T-cell (primary cell): ENCODE measurements at regions not wholly inside any gene's neighbourhood (a gene's known extent, or its start where the extent isn't known, plus 50 kb on each side); places are given as distances from the start of the nearest gene placed in this dataset.

Source experiments
- ATAC-seq, 4 experiments: fragments of 200-7000 bp in 3 of 4; fragments of 150-1000 bp in 1 of 4; cut with Tn5 transposase; replicated peaks in 1 of 4; 1 replicate in 3 of 4; 2 replicates in 1 of 4; pipeline ENCODE4 v1.10.0; 2021; ENCODE audit warnings: moderate library complexity in 3 of 4, mild to moderate bottlenecking in 2 of 4, moderate number of reproducible peaks in 1 of 4
- CTCF ChIA-PET, 2 donors: fragments of 300-600 bp; sonication (Branson Sonifier 250); formaldehyde crosslinking; loops; one replicate each; lab custom pipeline; 2022; ENCODE audit warnings: antibody characterized with exemption in 2 of 2; lab: Charles Lee
- POLR2A ChIA-PET, 2 donors: fragments of 300-600 bp; sonication (Branson Sonifier 250); formaldehyde crosslinking; loops; one replicate each; lab custom pipeline; 2022; ENCODE audit warnings: antibody characterized with exemption in 2 of 2; lab: Charles Lee
- DNase-seq, 35 experiments: peaks; one replicate each; pipeline versions ENCODE4 v3.0.0 to v3.0.0-alpha.2; 2013 to 2023
- H3K27ac ChIP-seq: one replicate; pipeline ENCODE4 v1.5.1; 2013; ENCODE audit warnings: low read length
- H3K27me3 ChIP-seq, 2 experiments: replicated peaks in 1 of 2; 1 replicate in 1 of 2; 2 replicates in 1 of 2; pipeline versions ENCODE4 v1.6.1 to v1.7.0; 2013; ENCODE audit warnings: low read length in 1 of 2, mixed read lengths in 1 of 2; ENCODE audit not compliant: control insufficient read depth in 2 of 2, insufficient read depth in 2 of 2; ENCODE audit errors: extremely low read depth in 1 of 2
- H3K36me3 ChIP-seq, 2 donors: 1 replicate in 1 of 2; 2 replicates in 1 of 2; pipeline versions ENCODE4 v1.6.1 to v1.7.0; 2013; ENCODE audit warnings: low read length in 1 of 2; ENCODE audit not compliant: control insufficient read depth in 2 of 2, insufficient read depth in 1 of 2; ENCODE audit errors: extremely low read depth in 1 of 2
- H3K4me1 ChIP-seq, 2 experiments: 1 replicate in 1 of 2; 2 replicates in 1 of 2; pipeline versions ENCODE4 v1.6.1 to v1.7.0; 2013; ENCODE audit warnings: low read length in 2 of 2, mixed read lengths in 1 of 2; ENCODE audit not compliant: insufficient read depth in 2 of 2, control insufficient read depth in 1 of 2; ENCODE audit errors: extremely low read depth in 1 of 2
- H3K4me3 ChIP-seq, 2 donors: 1 replicate in 1 of 2; 2 replicates in 1 of 2; pipeline versions ENCODE4 v1.5.1 to v1.7.0; 2013; ENCODE audit warnings: mild to moderate bottlenecking in 2 of 2, low read length in 1 of 2, moderate library complexity in 1 of 2; ENCODE audit not compliant: control insufficient read depth in 1 of 2; ENCODE audit errors: extremely low read depth in 1 of 2
- H3K9me3 ChIP-seq: 2 replicates; pipeline ENCODE4 v1.7.0; 2013
- H3K27ac Mint-ChIP-seq, 2 donors: one replicate each; pipeline ENCODE4 v1.8.0; 2020 to 2021; ENCODE audit warnings: mild to moderate bottlenecking in 2 of 2, mixed read lengths in 2 of 2
- H3K27me3 Mint-ChIP-seq, 2 donors: one replicate each; pipeline ENCODE4 v1.8.0; 2021 to 2022; ENCODE audit warnings: mixed read lengths in 2 of 2
- H3K36me3 Mint-ChIP-seq: one replicate; pipeline ENCODE4 v1.8.0; 2021; ENCODE audit warnings: mixed read lengths
- H3K4me1 Mint-ChIP-seq, 3 donors: one replicate each; pipeline ENCODE4 v1.8.0; 2020 to 2022; ENCODE audit warnings: mixed read lengths in 3 of 3, mild to moderate bottlenecking in 1 of 3
- H3K4me3 Mint-ChIP-seq, 3 donors: one replicate each; pipeline ENCODE4 v1.8.0; 2020 to 2022; ENCODE audit warnings: mild to moderate bottlenecking in 3 of 3, mixed read lengths in 3 of 3, moderate library complexity in 3 of 3
- H3K9me3 Mint-ChIP-seq, 3 donors: one replicate each; pipeline ENCODE4 v1.8.0; 2020 to 2022; ENCODE audit warnings: mixed read lengths in 3 of 3
- WGBS: methylation state at CpG from one replicate; pipeline ENCODE4 v1.1.5; 2013; ENCODE audit warnings: missing lambda C conversion rate; ENCODE audit not compliant: insufficient coverage; 5-methylcytosine and 5-hydroxymethylcytosine counted together

GRCh38 chr20:51900443-51900842 lies 98.1 kb upstream of the SALL4 start:
- ATAC-seq (no peak), DNase-seq (no peak)
- Mint-ChIP-seq H3K4me3 (no peak overlapping the region), H3K27me3 (peaks cover 10 to 15% of the 10 kb centered on the region in 2 donors), H3K36me3 (no peaks in the 10 kb centered on the region), H3K27ac (no peak overlapping the region), H3K4me1 (no peaks in the 10 kb centered on the region), H3K9me3 (peaks cover 0 to 4% (median 3%) of the 10 kb centered on the region in 3 donors)
- CTCF ChIA-PET = no interaction called here
- Histone ChIP-seq H3K9me3 (no peaks in the 10 kb centered on the region), H3K27me3 (peaks cover 0 to 2% of the 10 kb centered on the region in 2 experiments), H3K4me3 (no peak overlapping the region), H3K4me1 (no peaks in the 10 kb centered on the region), H3K36me3 (no peaks in the 10 kb centered on the region), H3K27ac (no peak overlapping the region)
- WGBS = no CpG with 5 or more reads among the region's 3 CpGs
- POLR2A ChIA-PET = no interaction called here

GRCh38 chr20:51899674-51900073 lies 97.4 kb upstream of the SALL4 start:
- ATAC-seq = no peak

GRCh38 chr20:51898788-51899187 lies 96.5 kb upstream of the SALL4 start:
- H3K9me3 ChIP-seq = no peaks in the 10 kb centered on the region
- POLR2A ChIA-PET = no interaction called here
- H3K27me3 Mint-ChIP-seq = peaks cover 8 to 13% of the 10 kb centered on the region in 2 donors
- no peaks in the 10 kb centered on the region for H3K4me1 Mint-ChIP-seq
- H3K4me3 Mint-ChIP-seq = no peak overlapping the region
- 90% methylated on average over 2 of the region's 6 CpGs for WGBS
- H3K9me3 Mint-ChIP-seq = peaks cover 0 to 4% (median 3%) of the 10 kb centered on the region in 3 donors
- no peak for ATAC-seq
- no peaks in the 10 kb centered on the region for H3K36me3 ChIP-seq
- H3K36me3 Mint-ChIP-seq = no peaks in the 10 kb centered on the region
- no peaks in the 10 kb centered on the region for H3K4me1 ChIP-seq
- no peak overlapping the region for H3K27ac Mint-ChIP-seq
- H3K27me3 ChIP-seq = peaks cover 0 to 2% of the 10 kb centered on the region in 2 experiments
- DNase-seq = no peak
- H3K27ac ChIP-seq = no peak overlapping the region
- CTCF ChIA-PET = no interaction called here
- H3K4me3 ChIP-seq = no peak overlapping the region

More at GRCh38 chr20:51899674-51900073, 97.4 kb upstream of the SALL4 start:
- H3K27me3 ChIP-seq = peaks cover 0 to 2% of the 10 kb centered on the region in 2 experiments
- H3K36me3 ChIP-seq = no peaks in the 10 kb centered on the region
- peaks cover 0 to 4% (median 3%) of the 10 kb centered on the region in 3 donors for H3K9me3 Mint-ChIP-seq
- H3K4me3 ChIP-seq = no peak overlapping the region
- H3K4me3 Mint-ChIP-seq = no peak overlapping the region
- POLR2A ChIA-PET = no interaction called here
- 75% methylated on average over 2 of the region's 7 CpGs for WGBS
- H3K9me3 ChIP-seq = no peaks in the 10 kb centered on the region
- H3K4me1 Mint-ChIP-seq = no peaks in the 10 kb centered on the region
- no peaks in the 10 kb centered on the region for H3K4me1 ChIP-seq
- no peaks in the 10 kb centered on the region for H3K36me3 Mint-ChIP-seq
- CTCF ChIA-PET = no interaction called here
- no peak for DNase-seq
- H3K27ac Mint-ChIP-seq = no peak overlapping the region
- peaks cover 11 to 15% of the 10 kb centered on the region in 2 donors for H3K27me3 Mint-ChIP-seq
- no peak overlapping the region for H3K27ac ChIP-seq

- no peak for ATAC-seq
- peaks cover 0 to 4% (median under 1%) of the 10 kb centered on the region in 3 donors for H3K9me3 Mint-ChIP-seq
- H3K36me3 Mint-ChIP-seq = no peaks in the 10 kb centered on the region
- H3K36me3 ChIP-seq = no peaks in the 10 kb centered on the region
- no peak for DNase-seq
- no peaks in the 10 kb centered on the region for H3K4me1 ChIP-seq
- H3K4me3 Mint-ChIP-seq = no peak overlapping the region
- H3K27me3 Mint-ChIP-seq = peaks cover 2 to 16% of the 10 kb centered on the region in 2 donors
- no peaks in the 10 kb centered on the region for H3K9me3 ChIP-seq
- H3K27ac Mint-ChIP-seq = no peak overlapping the region
- WGBS = 80% methylated on average over 5 of the region's 8 CpGs
- no peak overlapping the region for H3K4me3 ChIP-seq
- no peak overlapping the region for H3K27ac ChIP-seq
- ChIA-PET CTCF (interaction anchor here in 1 of 2 donors (0.5 kb wide), 1 partner anchor 22 kb away, joined by 3 read pairs; no protein-coding TSS in a partner anchor), POLR2A (no interaction called here)
- no peaks in the 10 kb centered on the region for H3K4me1 Mint-ChIP-seq
- no peaks in the 10 kb centered on the region for H3K27me3 ChIP-seq
Measured at GRCh38 chr20:51894619-51895018, 92.3 kb upstream of the SALL4 start.

- H3K9me3 ChIP-seq = no peaks in the 10 kb centered on the region
- no peaks in the 10 kb centered on the region for H3K27me3 ChIP-seq
- peaks cover 0 to 3% (median 0%) of the 10 kb centered on the region in 3 donors for H3K9me3 Mint-ChIP-seq
- H3K4me3 Mint-ChIP-seq = no peak overlapping the region
- WGBS = no CpG with 5 or more reads among the region's 6 CpGs
- peaks cover 1 to 19% of the 10 kb centered on the region in 2 donors for H3K27me3 Mint-ChIP-seq
- no peak overlapping the region for H3K4me3 ChIP-seq
- H3K36me3 ChIP-seq = no peaks in the 10 kb centered on the region
- no peaks in the 10 kb centered on the region for H3K4me1 Mint-ChIP-seq
- H3K27ac ChIP-seq = no peak overlapping the region
- no peaks in the 10 kb centered on the region for H3K4me1 ChIP-seq
- no peaks in the 10 kb centered on the region for H3K36me3 Mint-ChIP-seq
- POLR2A ChIA-PET = no interaction called here
- CTCF ChIA-PET = interaction anchor here (0.5 to 0.7 kb wide), 2 partner anchors 22 to 191 kb away, joined by 3 read pairs; no protein-coding TSS in a partner anchor
- ATAC-seq = no peak
- H3K27ac Mint-ChIP-seq = no peak overlapping the region
- no peak for DNase-seq
Measured at GRCh38 chr20:51894201-51894600, 91.9 kb upstream of the SALL4 start.

GRCh38 chr20:51893723-51894122 lies 91.4 kb upstream of the SALL4 start:
- Mint-ChIP-seq H3K36me3 (no peaks in the 10 kb centered on the region), H3K4me3 (no peak overlapping the region), H3K9me3 (no peaks in the 10 kb centered on the region), H3K27me3 (peaks cover 1 to 16% of the 10 kb centered on the region in 2 donors), H3K4me1 (no peaks in the 10 kb centered on the region), H3K27ac (no peak overlapping the region)
- Histone ChIP-seq H3K9me3 (no peaks in the 10 kb centered on the region), H3K36me3 (no peaks in the 10 kb centered on the region), H3K27ac (no peak overlapping the region), H3K27me3 (no peaks in the 10 kb centered on the region), H3K4me1 (no peaks in the 10 kb centered on the region), H3K4me3 (no peak overlapping the region)
- DNase-seq (no peak), ATAC-seq (no peak)
- ChIA-PET CTCF (interaction anchor here in 1 of 2 donors (0.7 kb wide), 1 partner anchor 191 kb away, joined by 3 read pairs; no protein-coding TSS in a partner anchor), POLR2A (interaction anchor here in 1 of 2 donors (0.6 kb wide), 1 partner anchor 23 kb away, joined by 12 read pairs; no protein-coding TSS in a partner anchor)
- WGBS = no CpG with 5 or more reads among the region's 7 CpGs
